Nucleus accumbens (tissue), 56 donors: ENCODE measurements at regions not wholly inside any gene's neighbourhood (a gene's known extent, or its start where the extent isn't known, plus 50 kb on each side); places are given as distances from the start of the nearest gene placed in this dataset.

ENCODE experiments used
- DNase-seq, 56 donors: peaks; one replicate each; lab custom pipeline; 2025; lab: John Stamatoyannopoulos, UW

- DNase-seq: no peak
Observed at GRCh38 chr4:67052814-67053675, 492.3 kb downstream of the CENPC start.

DNA sequence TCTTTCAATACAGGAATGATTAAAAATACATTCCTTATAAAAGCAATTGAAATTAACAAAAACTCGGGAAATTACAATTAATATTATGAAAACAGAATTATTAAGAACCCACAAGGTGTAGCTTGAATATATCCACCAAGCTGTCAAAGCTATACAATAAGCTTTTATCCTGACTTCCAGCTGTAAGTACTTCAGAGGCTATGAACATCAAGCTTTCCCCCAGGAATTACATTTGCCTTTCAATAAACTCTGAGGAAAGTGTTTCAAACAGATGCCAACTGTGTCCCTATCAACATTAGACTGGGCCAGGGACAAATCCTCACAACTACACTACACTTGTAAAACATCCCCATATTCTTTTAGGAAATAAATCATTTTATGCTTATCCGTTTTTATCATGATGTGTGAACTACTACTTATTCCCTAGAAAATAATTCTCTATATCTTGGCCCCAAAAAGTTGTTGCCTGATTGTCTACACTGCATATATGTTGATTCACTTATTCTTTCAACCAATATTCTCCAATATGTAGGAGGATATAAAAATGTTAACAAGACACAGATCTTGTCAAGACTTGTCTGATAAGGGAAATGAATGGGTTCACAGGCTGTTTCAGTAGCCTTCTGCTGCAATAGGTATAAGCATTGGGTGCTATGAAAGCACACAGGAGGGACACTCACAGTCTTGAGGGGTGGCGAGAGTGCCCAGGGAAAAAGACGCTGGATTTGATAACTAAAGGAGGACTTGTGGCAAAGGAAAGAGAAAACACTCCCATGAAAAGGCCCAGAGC, 494.1 kb downstream of the CENPC start:
- no peak for DNase-seq

- DNase-seq: no peak
Observed at GRCh38 chr4:67049446-67049845, 495.9 kb downstream of the CENPC start.

GRCh38 chr4:67048530-67048929, 496.8 kb downstream of the CENPC start:
- no peak for DNase-seq

DNA sequence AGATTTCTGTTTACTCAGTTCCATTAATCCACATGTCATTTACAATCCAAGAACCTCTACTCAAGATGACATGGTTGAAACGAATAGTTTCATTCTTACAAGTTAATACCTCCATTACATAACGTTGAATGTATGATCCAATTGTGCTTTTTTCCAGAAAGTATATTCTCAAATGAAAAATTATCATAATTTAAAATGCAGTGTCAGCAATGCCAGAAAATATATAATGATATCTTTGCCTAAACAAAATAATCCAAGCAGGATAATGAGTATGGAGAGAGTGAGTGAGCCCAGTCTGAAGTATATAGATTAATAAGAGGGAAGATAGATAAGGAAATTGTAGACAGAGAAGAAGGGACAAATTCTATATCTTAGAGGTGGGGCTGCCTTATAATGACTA, 505.0 kb downstream of the CENPC start:
- DNase-seq: no peak

DNA sequence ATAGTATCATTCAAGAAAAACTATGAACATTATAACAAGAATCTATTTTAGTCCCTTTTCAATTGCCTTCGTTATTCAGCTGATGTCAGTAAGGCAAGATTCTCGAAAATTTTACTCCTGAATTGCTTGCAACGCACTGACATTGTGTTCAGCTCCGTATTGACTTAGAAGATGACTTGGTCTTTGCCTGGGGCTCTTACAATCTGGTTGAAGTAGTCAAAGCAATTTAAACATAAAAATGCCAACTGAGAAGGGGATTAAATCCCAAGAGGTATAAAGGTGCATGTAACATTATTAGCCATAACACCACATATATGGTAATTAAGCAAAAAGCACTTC, 507.1 kb downstream of the CENPC start:
- DNase-seq: no peak

- no peak for DNase-seq
Observed at GRCh38 chr4:67037504-67038227, 507.6 kb downstream of the CENPC start.

GRCh38 chr4:67036791-67037190, 508.5 kb downstream of the CENPC start:
- DNase-seq: no peak

DNA sequence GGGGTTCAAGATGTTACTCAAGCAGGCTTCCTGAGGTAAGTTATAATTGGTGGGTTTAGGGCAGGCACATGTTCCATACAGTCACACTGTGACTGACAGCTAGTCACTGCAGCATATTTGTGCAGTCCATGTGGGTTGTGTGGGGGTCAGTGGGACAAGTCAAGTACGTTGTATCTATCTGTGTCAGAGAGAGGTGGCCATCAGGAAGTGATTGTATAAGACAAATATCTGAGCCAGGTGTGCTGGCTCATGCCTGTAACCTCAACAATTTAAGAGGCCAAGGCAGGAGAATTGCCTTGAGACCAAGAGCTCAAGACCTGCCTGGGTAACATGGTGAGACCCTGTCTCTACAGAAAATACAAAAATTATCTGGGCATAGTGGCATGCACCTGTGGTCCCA, 509.3 kb downstream of the CENPC start:
- no peak for DNase-seq

GRCh38 chr4:67035501-67035900, 509.8 kb downstream of the CENPC start:
- no peak for DNase-seq

DNA sequence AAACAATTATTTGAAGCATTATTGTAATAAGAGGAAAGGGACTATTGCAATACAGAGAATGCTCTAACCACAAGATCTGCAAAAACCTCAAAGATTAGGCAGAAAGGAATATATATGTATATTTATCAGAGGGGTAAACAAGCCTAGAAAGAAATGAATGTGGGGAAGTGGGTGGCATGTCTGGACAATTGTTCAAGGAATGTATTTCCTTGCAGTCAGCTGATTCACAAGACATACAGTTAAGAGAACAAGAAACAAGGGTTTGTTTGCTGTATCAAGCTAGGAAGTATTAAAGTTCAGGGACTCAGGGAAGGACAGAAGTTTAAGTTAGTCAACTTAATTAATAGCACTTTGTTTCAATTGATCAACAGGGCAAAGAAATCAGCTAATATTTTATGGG, 514.7 kb downstream of the CENPC start:
- DNase-seq: no peak

GRCh38 chr4:67020438-67020797, 524.9 kb downstream of the CENPC start:
- no peak for DNase-seq

DNA sequence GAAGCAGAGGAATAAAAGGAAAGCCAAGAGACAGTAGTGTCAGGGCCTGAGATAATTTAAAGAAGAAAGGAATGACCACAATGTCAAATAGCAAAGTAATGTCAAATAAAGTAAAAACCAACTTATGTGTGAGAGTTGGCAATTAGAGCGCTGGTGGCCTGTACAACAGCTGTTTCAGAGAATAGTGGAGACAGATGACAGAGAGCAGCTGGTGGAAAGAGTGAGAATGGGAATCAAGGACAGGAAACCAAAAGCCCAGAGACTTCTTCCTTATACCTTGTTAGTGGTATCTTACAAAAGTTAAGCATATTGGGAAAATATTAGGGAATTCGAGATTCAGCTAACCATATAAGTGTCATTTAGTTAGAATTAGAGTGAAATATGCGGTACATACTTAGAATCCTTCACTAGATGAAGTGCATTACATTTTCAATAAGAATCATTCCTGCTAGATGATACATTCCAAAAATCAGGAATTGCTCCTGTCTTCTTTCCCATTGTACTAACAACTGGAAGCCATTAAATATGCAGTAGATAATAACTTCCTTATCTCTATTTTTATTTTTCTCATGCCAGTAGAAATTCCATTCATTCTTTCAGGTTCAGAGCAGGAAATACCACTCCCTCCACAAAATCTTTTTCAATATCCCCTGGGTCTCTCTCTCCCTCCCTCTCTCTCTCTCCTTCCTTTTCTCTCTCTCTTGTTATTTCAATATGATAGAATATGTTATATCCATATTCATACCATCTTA, 525.4 kb downstream of the CENPC start:
- no peak for DNase-seq

DNA sequence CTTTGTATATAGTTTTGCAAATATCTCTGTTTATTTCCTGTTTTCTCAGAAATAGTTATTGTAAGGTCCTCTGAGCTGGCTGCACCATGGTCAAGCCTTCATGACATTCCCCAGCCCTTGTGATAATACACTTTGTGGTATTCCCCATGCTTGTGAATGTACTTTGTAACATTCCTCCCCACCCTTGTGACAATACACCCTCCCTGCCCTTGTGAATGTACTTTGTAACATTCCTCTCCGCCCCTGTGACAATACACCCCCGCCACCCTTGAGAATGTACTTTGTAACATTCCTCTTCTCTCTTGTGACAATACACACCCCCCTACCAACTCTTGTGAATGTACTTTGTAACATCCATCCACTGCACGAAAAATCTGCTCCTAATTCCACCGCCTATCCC, 530.7 kb downstream of the CENPC start:
- no peak for DNase-seq

GRCh38 chr4:67006791-67007190, 538.5 kb downstream of the CENPC start:
- no peak for DNase-seq

DNA sequence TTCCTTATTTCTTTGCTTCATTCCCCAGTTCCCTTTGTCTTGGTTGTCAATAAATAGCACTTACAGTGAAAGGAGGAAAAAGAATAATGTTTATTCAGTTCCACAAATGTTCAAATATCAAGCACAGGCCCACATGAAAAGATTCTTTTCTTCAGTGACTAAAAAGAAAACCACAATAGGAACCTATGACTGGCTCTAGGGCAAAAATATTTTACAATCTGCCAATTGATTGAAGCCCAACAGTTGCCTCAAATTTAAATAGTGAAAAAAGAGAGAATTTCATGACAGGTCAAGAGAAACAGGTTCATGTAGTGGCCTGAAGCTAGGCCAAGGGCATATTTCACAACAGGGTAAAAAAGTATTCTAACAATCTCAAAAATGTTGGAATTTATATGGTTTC, 553.8 kb downstream of the CENPC start:
- DNase-seq: no peak

DNA sequence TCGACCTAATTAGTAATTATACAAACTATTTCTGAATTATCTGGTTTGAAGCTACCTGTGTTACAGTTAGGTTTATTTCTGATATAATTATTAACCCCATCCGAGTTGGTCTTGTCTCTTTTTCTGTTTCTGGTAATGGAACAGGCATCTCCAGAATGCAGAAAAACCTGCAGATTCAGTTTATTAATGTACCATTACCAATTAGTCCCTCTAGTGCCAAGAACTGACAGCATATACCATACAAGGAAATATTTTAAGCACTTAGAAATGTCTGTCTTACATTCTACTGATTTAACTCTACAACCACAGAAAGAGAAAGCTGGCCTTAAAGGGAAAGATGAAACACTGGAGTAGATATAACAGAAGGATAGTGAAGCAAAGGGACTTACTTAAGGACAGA, 570.6 kb downstream of the CENPC start:
- no peak for DNase-seq

DNA sequence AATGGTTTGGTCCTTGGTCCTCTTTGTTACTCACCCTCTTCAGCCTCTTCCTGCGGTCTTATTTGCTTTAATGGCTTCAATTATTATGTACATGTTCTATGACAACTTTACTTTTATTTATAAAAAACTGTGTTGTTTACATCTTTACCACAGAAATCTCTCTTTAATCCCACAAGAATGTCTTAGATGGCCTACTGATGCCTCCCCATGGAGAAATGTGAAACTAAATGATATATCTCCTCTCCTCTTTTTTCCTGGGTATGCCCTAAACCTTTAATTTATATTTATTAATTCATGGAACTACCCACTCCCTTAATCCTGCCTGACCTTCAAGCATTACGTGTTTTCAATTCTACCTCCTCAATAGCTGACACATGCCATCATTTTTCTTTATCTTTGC, 573.2 kb downstream of the CENPC start:
- DNase-seq: no peak

- no peak for DNase-seq
Observed at GRCh38 chr4:66964467-66964866, 580.8 kb downstream of the CENPC start.

GRCh38 chr4:66963084-66963483, 582.2 kb downstream of the CENPC start:
- no peak for DNase-seq

DNA sequence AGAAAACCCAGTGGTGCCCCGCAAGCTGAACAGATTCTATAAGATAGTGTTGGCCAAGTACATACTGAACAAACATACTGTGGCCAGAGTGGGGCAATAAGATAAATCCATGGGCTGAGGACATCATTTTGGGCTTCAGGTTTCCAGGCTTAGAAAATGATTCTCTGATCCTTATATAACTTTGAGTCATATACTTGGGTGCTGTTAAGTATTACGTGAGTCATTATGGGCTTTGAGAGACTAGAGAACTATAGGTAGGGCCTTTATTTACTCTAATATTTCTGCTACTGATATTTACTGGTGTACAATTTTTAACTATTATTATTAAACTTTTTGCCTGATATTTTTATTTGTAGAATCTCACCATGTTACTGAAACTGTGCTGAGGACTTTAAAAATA, 586.1 kb downstream of the CENPC start:
- DNase-seq: no peak
